ENCODE measurements at regions not wholly inside any gene's neighbourhood (a gene's known extent, or its start where the extent isn't known, plus 50 kb on each side); places are given as distances from the start of the nearest gene placed in this dataset.
"Not testable (repeated sequence)": the region's sequence is repeated elsewhere in the genome, so short reads cannot be mapped to it uniquely, and the experiment has no call there.

DNA sequence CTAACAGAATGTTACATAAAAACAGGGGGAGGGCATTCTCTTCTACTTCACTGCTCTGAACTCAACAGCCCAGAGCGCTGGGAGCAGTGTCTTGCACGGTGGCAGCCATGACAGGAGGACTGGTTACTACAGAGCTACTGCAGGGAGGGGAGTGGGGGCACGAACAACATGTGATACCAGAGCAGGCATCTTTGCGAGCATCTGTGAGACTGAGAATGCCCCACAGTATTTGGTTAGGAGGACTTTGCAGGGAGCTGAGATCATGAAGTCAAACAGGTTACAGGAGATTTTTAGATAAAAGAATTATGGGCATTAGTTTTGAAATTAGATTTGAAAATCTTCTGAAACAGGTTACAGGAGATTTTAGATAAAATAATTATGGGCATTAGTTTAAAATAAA, 58.8 kb upstream of the GOLGA8B start:
- no peak for DNase-seq (ENCODE audit: low read depth)
- TF ChIP-seq, protein P1, sequence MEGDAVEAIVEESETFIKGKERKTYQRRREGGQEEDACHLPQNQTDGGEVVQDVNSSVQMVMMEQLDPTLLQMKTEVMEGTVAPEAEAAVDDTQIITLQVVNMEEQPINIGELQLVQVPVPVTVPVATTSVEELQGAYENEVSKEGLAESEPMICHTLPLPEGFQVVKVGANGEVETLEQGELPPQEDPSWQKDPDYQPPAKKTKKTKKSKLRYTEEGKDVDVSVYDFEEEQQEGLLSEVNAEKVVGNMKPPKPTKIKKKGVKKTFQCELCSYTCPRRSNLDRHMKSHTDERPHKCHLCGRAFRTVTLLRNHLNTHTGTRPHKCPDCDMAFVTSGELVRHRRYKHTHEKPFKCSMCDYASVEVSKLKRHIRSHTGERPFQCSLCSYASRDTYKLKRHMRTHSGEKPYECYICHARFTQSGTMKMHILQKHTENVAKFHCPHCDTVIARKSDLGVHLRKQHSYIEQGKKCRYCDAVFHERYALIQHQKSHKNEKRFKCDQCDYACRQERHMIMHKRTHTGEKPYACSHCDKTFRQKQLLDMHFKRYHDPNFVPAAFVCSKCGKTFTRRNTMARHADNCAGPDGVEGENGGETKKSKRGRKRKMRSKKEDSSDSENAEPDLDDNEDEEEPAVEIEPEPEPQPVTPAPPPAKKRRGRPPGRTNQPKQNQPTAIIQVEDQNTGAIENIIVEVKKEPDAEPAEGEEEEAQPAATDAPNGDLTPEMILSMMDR (IDR thresholded peaks at IDR 0.05; ENCODE audit: low read depth, low read length) = no peak
- TF ChIP-seq, protein P2, sequence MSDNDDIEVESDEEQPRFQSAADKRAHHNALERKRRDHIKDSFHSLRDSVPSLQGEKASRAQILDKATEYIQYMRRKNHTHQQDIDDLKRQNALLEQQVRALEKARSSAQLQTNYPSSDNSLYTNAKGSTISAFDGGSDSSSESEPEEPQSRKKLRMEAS (IDR thresholded peaks at IDR 0.05; ENCODE audit: low read depth, low read length) = no peak
- TF ChIP-seq POLR2A (IDR thresholded peaks at IDR 0.05; ENCODE audit: extremely low read depth, insufficient read length) = no peak
- TF ChIP-seq MYC (IDR thresholded peaks at IDR 0.05; ENCODE audit: low read depth, low read length) = no peak

DNA sequence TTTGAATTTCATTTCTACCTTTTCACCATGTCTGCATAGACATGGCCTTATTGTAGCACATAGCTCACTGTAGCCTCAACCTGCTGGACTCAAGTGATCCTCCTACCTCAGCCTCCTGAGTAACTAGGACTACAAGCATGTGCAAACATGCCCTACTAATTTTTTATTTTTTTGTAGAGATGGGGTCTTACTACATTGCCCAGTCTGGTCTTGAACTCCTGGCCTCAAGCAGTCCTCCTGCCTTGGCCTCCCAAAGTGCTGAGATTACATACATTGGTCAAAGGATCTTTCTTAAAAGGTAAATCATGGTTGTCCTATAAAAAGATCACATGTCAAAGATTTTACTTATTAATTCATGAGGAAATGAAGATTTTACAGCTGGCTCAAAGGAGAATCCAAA, 57.2 kb upstream of the GOLGA8B start:
- TF ChIP-seq MYC (IDR thresholded peaks at IDR 0.05; ENCODE audit: low read depth, low read length) = no peak
- TF ChIP-seq, protein P2 (IDR thresholded peaks at IDR 0.05; ENCODE audit: low read depth, low read length) = no peak
- TF ChIP-seq POLR2A (IDR thresholded peaks at IDR 0.05; ENCODE audit: extremely low read depth, insufficient read length) = no peak
- TF ChIP-seq, protein P1 (IDR thresholded peaks at IDR 0.05; ENCODE audit: low read depth, low read length) = no peak
- H3K4me3 ChIP-seq (ENCODE audit: low read depth, low read length) = no peak overlapping the region
- no peak for DNase-seq (ENCODE audit: low read depth)

More for the DNA sequence above, 58.8 kb upstream of the GOLGA8B start:
- H3K4me3 ChIP-seq (ENCODE audit: low read depth, low read length) = no peak overlapping the region

DNA sequence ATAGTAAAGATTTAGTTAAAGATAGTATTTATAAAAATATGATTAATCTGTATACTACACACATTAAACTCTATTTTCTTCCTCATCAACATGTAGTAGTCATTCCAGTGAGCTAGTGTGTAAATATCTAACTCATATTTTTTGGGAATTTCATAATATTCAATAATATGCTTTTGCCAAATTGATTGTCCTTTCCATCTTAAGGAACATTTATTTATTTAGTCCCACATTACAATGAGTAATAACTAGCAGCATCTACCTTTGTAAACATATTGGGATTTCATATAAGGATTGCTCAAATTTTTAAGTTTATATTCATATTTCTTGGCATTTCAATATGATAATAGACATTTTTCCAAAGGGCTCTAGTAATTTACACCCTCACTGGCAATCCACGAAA, 53.9 kb upstream of the GOLGA8B start:
- TF ChIP-seq, protein P1 (IDR thresholded peaks at IDR 0.05; ENCODE audit: low read depth, low read length) = no peak
- TF ChIP-seq, protein P2 (IDR thresholded peaks at IDR 0.05; ENCODE audit: low read depth, low read length) = no peak
- no peak for TF ChIP-seq MYC (IDR thresholded peaks at IDR 0.05; ENCODE audit: low read depth, low read length)
- TF ChIP-seq POLR2A (IDR thresholded peaks at IDR 0.05; ENCODE audit: extremely low read depth, insufficient read length) = no peak

DNA sequence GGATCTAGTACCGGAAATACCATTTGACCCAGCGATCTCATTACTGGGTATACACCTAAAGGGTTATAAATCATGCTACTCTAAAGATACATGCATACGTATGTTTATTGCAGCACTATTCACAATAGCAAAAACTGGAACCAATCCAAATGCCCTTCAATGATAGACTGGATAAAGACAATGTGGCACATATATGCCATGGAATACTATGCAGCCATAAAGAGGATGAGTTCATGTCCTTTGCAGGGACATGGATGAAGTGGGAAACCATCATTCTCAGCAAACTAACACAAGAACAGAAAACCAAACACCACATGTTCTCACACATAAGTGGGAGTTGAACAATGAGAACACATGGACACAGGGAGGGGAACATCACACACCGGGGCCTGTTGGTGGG, 50.2 kb upstream of the GOLGA8B start:
- not testable (repeated sequence) for H3K4me3 ChIP-seq (ENCODE audit: low read depth, low read length); DNase-seq (ENCODE audit: low read depth)

More for the DNA sequence above, 53.9 kb upstream of the GOLGA8B start:
- H3K4me3 ChIP-seq (ENCODE audit: low read depth, low read length) = no peak overlapping the region
- DNase-seq (ENCODE audit: low read depth) = no peak

Data from NB4 (cell line).